C4-2B (cell line): ENCODE measurements at regions not wholly inside any gene's neighbourhood (a gene's known extent, or its start where the extent isn't known, plus 50 kb on each side); places are given as distances from the start of the nearest gene placed in this dataset.

ENCODE experiments used
- CTCF ChIP-seq: fragments of 450-650 bp; conservative IDR thresholded peaks from 2 replicates; pipeline ENCODE4 v1.5.1; 2017; ENCODE audit warnings: mild to moderate bottlenecking
- ZFX ChIP-seq: fragments of 450-650 bp; IDR thresholded peaks from 2 replicates; pipeline ENCODE4 v1.6.1; 2017

GRCh38 chr1:168830562-168830961 is 101.6 kb upstream of the DPT start:
- TF ChIP-seq CTCF (no peak), ZFX (no peak)
